ENCODE measurements at regions not wholly inside any gene's neighbourhood (a gene's known extent, or its start where the extent isn't known, plus 50 kb on each side); places are given as distances from the start of the nearest gene placed in this dataset.

GRCh38 chr5:10849278-10849677 lies 88.2 kb upstream of the DAP start:
- DNase-seq (ENCODE audit: low read depth in 2 of 2), result no peak

GRCh38 chr5:10844016-10844415 lies 83.0 kb upstream of the DAP start:
- DNase-seq (ENCODE audit: low read depth in 2 of 2), result no peak

GRCh38 chr5:10842823-10843222 lies 81.8 kb upstream of the DAP start:
- no peak for DNase-seq (ENCODE audit: low read depth in 2 of 2)

- DNase-seq (ENCODE audit: low read depth in 2 of 2), result no peak
Observed at GRCh38 chr5:10839916-10840599, 79.0 kb upstream of the DAP start.

GRCh38 chr5:10839118-10839517 lies 78.1 kb upstream of the DAP start:
- no peak for DNase-seq (ENCODE audit: low read depth in 2 of 2)

- no peak for DNase-seq (ENCODE audit: low read depth in 2 of 2)
Observed at GRCh38 chr5:10838038-10838437, 77.0 kb upstream of the DAP start.

GRCh38 chr5:10836986-10837385 lies 76.0 kb upstream of the DAP start:
- DNase-seq (ENCODE audit: low read depth in 2 of 2), result no peak

GRCh38 chr5:10834695-10835094 lies 73.7 kb upstream of the DAP start:
- no peak for DNase-seq (ENCODE audit: low read depth in 2 of 2)

GRCh38 chr5:10832987-10833386 lies 72.0 kb upstream of the DAP start:
- no peak for DNase-seq (ENCODE audit: low read depth in 2 of 2)

- DNase-seq (ENCODE audit: low read depth in 2 of 2), result no peak
Observed at GRCh38 chr5:10832421-10832820, 71.4 kb upstream of the DAP start.

- no peak for DNase-seq (ENCODE audit: low read depth in 2 of 2)
Observed at GRCh38 chr5:10831419-10831818, 70.4 kb upstream of the DAP start.

- no peak for DNase-seq (ENCODE audit: low read depth in 2 of 2)
Observed at GRCh38 chr5:10828241-10828640, 67.2 kb upstream of the DAP start.

- DNase-seq (ENCODE audit: low read depth in 2 of 2), result no peak
Observed at GRCh38 chr5:10827571-10827970, 66.5 kb upstream of the DAP start.

- no peak for DNase-seq (ENCODE audit: low read depth in 2 of 2)
Observed at GRCh38 chr5:10826971-10827370, 65.9 kb upstream of the DAP start.

- DNase-seq (ENCODE audit: low read depth in 2 of 2), result no peak
Observed at GRCh38 chr5:10825897-10826644, 65.0 kb upstream of the DAP start.

- no peak for DNase-seq (ENCODE audit: low read depth in 2 of 2)
Observed at GRCh38 chr5:10812218-10812617, 51.2 kb upstream of the DAP start.

All from stimulated activated CD8-positive, alpha-beta memory T cell treated with anti-CD3 and anti-CD28 coated beads, Interleukin-15, amount 100 ng/mL, for 48 hours (primary cell).